GM23338 (cell line): ENCODE measurements at regions not wholly inside any gene's neighbourhood (a gene's known extent, or its start where the extent isn't known, plus 50 kb on each side); places are given as distances from the start of the nearest gene placed in this dataset.

ENCODE experiments used
- CREB1 ChIP-seq: fragments of 250-450 bp; sonication (Bioruptor Pico); IDR thresholded peaks from 2 replicates; pipeline ENCODE4 v1.5.0; 2020; ENCODE audit warnings: low read depth, mild to moderate bottlenecking, moderate library complexity
- CTCF ChIP-seq, 2 experiments: fragments of 200-600 bp in 1 of 2; sonication (generic) in 1 of 2; conservative IDR thresholded peaks; 2 replicates each; pipeline versions ENCODE4 v1.5.1 to v1.6.1; 2016 to 2017; ENCODE audit warnings: antibody characterized with exemption in 2 of 2, low read depth in 2 of 2, mild to moderate bottlenecking in 2 of 2, moderate library complexity in 1 of 2
- EZH2 ChIP-seq: fragments of 200-600 bp; sonication (generic); IDR thresholded peaks from one replicate; pipeline ENCODE4 v1.8.0; 2017; ENCODE audit warnings: antibody characterized with exemption, mild to moderate bottlenecking, low read depth; ENCODE audit not compliant: unreplicated experiment
- NANOG ChIP-seq: IDR thresholded peaks from 2 replicates; pipeline ENCODE4 v1.6.1; 2016; ENCODE audit warnings: antibody characterized with exemption, borderline replicate concordance
- POLR2AphosphoS5 ChIP-seq: IDR thresholded peaks from 2 replicates; pipeline ENCODE4 v1.6.1; 2016; ENCODE audit warnings: antibody characterized with exemption, low read depth
- REST ChIP-seq: IDR thresholded peaks from one replicate; pipeline ENCODE4 v1.6.1; 2018; ENCODE audit warnings: antibody characterized with exemption; ENCODE audit not compliant: unreplicated experiment
- TF ChIP-seq, protein P1 (sequence below): IDR thresholded peaks from 2 replicates; pipeline ENCODE4 v1.6.1; 2016; ENCODE audit warnings: antibody characterized with exemption

- no peak for TF ChIP-seq CTCF (conservative IDR thresholded peaks at IDR 0.05; ENCODE audit: low read depth in 2 of 2)
- no peak for TF ChIP-seq EZH2
- no peak for TF ChIP-seq REST
- TF ChIP-seq POLR2AphosphoS5, result no peak
- TF ChIP-seq, protein P1, sequence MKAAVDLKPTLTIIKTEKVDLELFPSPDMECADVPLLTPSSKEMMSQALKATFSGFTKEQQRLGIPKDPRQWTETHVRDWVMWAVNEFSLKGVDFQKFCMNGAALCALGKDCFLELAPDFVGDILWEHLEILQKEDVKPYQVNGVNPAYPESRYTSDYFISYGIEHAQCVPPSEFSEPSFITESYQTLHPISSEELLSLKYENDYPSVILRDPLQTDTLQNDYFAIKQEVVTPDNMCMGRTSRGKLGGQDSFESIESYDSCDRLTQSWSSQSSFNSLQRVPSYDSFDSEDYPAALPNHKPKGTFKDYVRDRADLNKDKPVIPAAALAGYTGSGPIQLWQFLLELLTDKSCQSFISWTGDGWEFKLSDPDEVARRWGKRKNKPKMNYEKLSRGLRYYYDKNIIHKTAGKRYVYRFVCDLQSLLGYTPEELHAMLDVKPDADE, result no peak
- TF ChIP-seq NANOG, result no peak
- no peak for TF ChIP-seq CREB1 (CRISPR knock-in tag)
Measured at GRCh38 chr2:12090590-12090989, 344.2 kb downstream of the LPIN1 start.
